Heart left ventricle (tissue), 16 donors: ENCODE measurements at regions not wholly inside any gene's neighbourhood (a gene's known extent, or its start where the extent isn't known, plus 50 kb on each side); places are given as distances from the start of the nearest gene placed in this dataset.

ENCODE experiments used
- ATAC-seq, 4 donors: fragments of 200-7000 bp; cut with Tn5 transposase; one replicate each; pipeline ENCODE4 v1.9.1; 2020 to 2022; ENCODE audit warnings: moderate library complexity in 4 of 4, mild to moderate bottlenecking in 3 of 4, moderate number of reproducible peaks in 1 of 4
- DNase-seq, 5 donors: peaks; one replicate each; pipeline ENCODE4 v3.0.0-alpha.2; 2020
- H3K27ac ChIP-seq, 12 donors: fragments of 200-600 bp; sonication (generic) in 4 of 12; one replicate each; pipeline versions ENCODE4 v1.5.0 to v1.8.0; 2016 to 2022; ENCODE audit warnings: mild to moderate bottlenecking in 2 of 12
- H3K27me3 ChIP-seq, 9 donors: fragments of 200-600 bp; sonication (generic) in 2 of 9; one replicate each; pipeline versions ENCODE4 v1.5.1 to v1.8.0; 2016 to 2022; ENCODE audit warnings: mild to moderate bottlenecking in 3 of 9
- H3K36me3 ChIP-seq, 9 donors: fragments of 200-600 bp; sonication (generic) in 2 of 9; one replicate each; pipeline versions ENCODE4 v1.5.0 to v1.8.0; 2018 to 2022; ENCODE audit warnings: mild to moderate bottlenecking in 2 of 9
- H3K4me1 ChIP-seq, 12 donors: fragments of 200-600 bp; sonication (generic) in 4 of 12; one replicate each; pipeline versions ENCODE4 v1.5.0 to v1.8.0; 2016 to 2022; ENCODE audit warnings: mild to moderate bottlenecking in 3 of 12
- H3K4me3 ChIP-seq, 12 donors: fragments of 200-600 bp; sonication (generic) in 4 of 12; one replicate each; pipeline versions ENCODE4 v1.5.0 to v1.8.0; 2017 to 2022; ENCODE audit warnings: mild to moderate bottlenecking in 9 of 12, moderate library complexity in 4 of 12
- H3K9me3 ChIP-seq, 12 donors: fragments of 200-600 bp; sonication (generic) in 4 of 12; one replicate each; pipeline versions ENCODE4 v1.5.0 to v1.8.0; 2016 to 2022; ENCODE audit warnings: mild to moderate bottlenecking in 1 of 12
- CTCF ChIP-seq, 12 donors: fragments of 200-600 bp; sonication (generic) in 4 of 12; IDR thresholded peaks; one replicate each; pipeline versions ENCODE4 v1.5.0 to v1.8.0; 2018 to 2022; ENCODE audit warnings: antibody characterized with exemption in 12 of 12, mild to moderate bottlenecking in 5 of 12
- POLR2A ChIP-seq, 2 donors: fragments of 450-650 bp; IDR thresholded peaks; one replicate each; pipeline ENCODE4 v1.6.1; 2017; ENCODE audit warnings: antibody characterized with exemption in 2 of 2, mild to moderate bottlenecking in 2 of 2, moderate library complexity in 2 of 2
- WGBS, 4 donors: extraction: QIAGEN DNeasy Blood & Tissue Kit in 2 of 4; methylation state at CpG; one replicate each; pipeline versions ENCODE4 v1.1.5 to v1.1.7; 2013 to 2018; 5-methylcytosine and 5-hydroxymethylcytosine counted together
- intact Hi-C, 10 donors: fragments of 100-400 bp; cut with DNase I; formaldehyde crosslinking; loops; one replicate each; pipeline versions ENCODE4 v1.11.1 to v1.14.2; 2022
- donor health status: ischemic (EF 13 %, LVEDD 7.1; RV severe dilation, severe dysfunction).
- donor health status: healthy with polysubstance abuse.
- donor health status: DM: no; HTN: yes; CAD: no.
- donor health status: DM: no; HTN: no; CAD: no.
- donor health status: ischemic (EF 25% LVEDD 6.9; RV normal size, moderate dysfunction).
- donor health status: ischemic (EF 25% LVEDD 5.7; RV mildly dilated, moderate dysfunction).
- donor health status: healthy.
- donor health status: DM: yes; HTN: yes; CAD: no.
- donor health status: ischemic (EF 35%, LVEDD 5.7; RV mildly dilated, moderate dysfunction).
- donor health status: nonischemic (EF 11% LVEDD 7.7; RV severe dilation, severe dysfunction).
- donor health status: DM: yes; HTN: yes; CAD: no.
- donor health status: PGD.
- donor health status: ischemic (EF 29% LVEDD 5.4; RV normal size, mild dysfunction).
- donor health status: nonischemic (EF 23%, LVEDD 6.1; RV moderate dilation, normal function).

- DNase-seq (no peak), ATAC-seq (no peak)
- no peaks in the 10 kb centered on the region for H3K27me3 ChIP-seq
- TF ChIP-seq CTCF (IDR thresholded peaks at IDR 0.05) (no peak), POLR2A (IDR thresholded peaks at IDR 0.05) (no peak)
- peaks cover 0 to 34% (median 14%) of the 10 kb centered on the region in 12 donors for H3K4me1 ChIP-seq
- no peaks in the 10 kb centered on the region for H3K36me3 ChIP-seq
- intact Hi-C loops = no loop called here
- no peak overlapping the region for H3K4me3 ChIP-seq
- H3K27ac ChIP-seq = no peak overlapping the region
- 85 to 92% (median 87%) methylated on average over 8 of the region's 8 CpGs for WGBS, 4 donors
- H3K9me3 ChIP-seq = no peaks in the 10 kb centered on the region
Observed at GRCh38 chr16:79434771-79435170, 165.8 kb downstream of the MAF start.

- 93 to 99% (median 97%) methylated on average over 2 of the region's 2 CpGs for WGBS, 4 donors
- Histone ChIP-seq H3K36me3 (no peaks in the 10 kb centered on the region), H3K4me3 (no peak overlapping the region), H3K9me3 (no peaks in the 10 kb centered on the region), H3K4me1 (peaks cover 0 to 27% (median 12%) of the 10 kb centered on the region in 12 donors), H3K27me3 (no peaks in the 10 kb centered on the region), H3K27ac (no peak overlapping the region)
- intact Hi-C loops = no loop called here
- DNase-seq = no peak
- ATAC-seq = no peak
- TF ChIP-seq CTCF (IDR thresholded peaks at IDR 0.05) (no peak), POLR2A (IDR thresholded peaks at IDR 0.05) (no peak)
Observed at GRCh38 chr16:79434092-79434491, 166.4 kb downstream of the MAF start.

- Histone ChIP-seq H3K9me3 (no peaks in the 10 kb centered on the region), H3K27ac (no peak overlapping the region), H3K36me3 (no peaks in the 10 kb centered on the region), H3K4me3 (no peak overlapping the region), H3K27me3 (no peaks in the 10 kb centered on the region), H3K4me1 (peaks cover 0 to 10% (median 1%) of the 10 kb centered on the region in 12 donors)
- no peak for TF ChIP-seq POLR2A (IDR thresholded peaks at IDR 0.05)
- TF ChIP-seq CTCF (IDR thresholded peaks at IDR 0.05) = no peak
- intact Hi-C loops = no loop called here
- ATAC-seq (no peak), DNase-seq (no peak)
- WGBS, 4 donors = 88 to 94% (median 89%) methylated on average over 4 of the region's 4 CpGs
Observed at GRCh38 chr16:79431923-79432322, 168.6 kb downstream of the MAF start.

GRCh38 chr16:79430191-79430678, 170.3 kb downstream of the MAF start:
- Histone ChIP-seq H3K36me3 (no peaks in the 10 kb centered on the region), H3K9me3 (no peaks in the 10 kb centered on the region), H3K4me3 (no peak overlapping the region), H3K27ac (no peak overlapping the region), H3K27me3 (no peaks in the 10 kb centered on the region), H3K4me1 (peaks cover 0 to 10% (median 1%) of the 10 kb centered on the region in 12 donors)
- 28 to 56% (median 38%) methylated on average over 12 of the region's 12 CpGs for WGBS, 4 donors
- DNase-seq = no peak
- ATAC-seq = no peak
- intact Hi-C loops = no loop called here
- TF ChIP-seq CTCF (IDR thresholded peaks at IDR 0.05) = no peak
- no peak for TF ChIP-seq POLR2A (IDR thresholded peaks at IDR 0.05)
